GM19395 (cell line): ENCODE measurements at regions not wholly inside any gene's neighbourhood (a gene's known extent, or its start where the extent isn't known, plus 50 kb on each side); places are given as distances from the start of the nearest gene placed in this dataset.
"Not testable (repeated sequence)": the region's sequence is repeated elsewhere in the genome, so short reads cannot be mapped to it uniquely, and the experiment has no call there.

Source experiments
- ATAC-seq: cut with Tn5 transposase; IDR thresholded peaks from one replicate; pipeline ENCODE4 v1.9.1; 2021; ENCODE audit warnings: mild to moderate bottlenecking, moderate library complexity; ENCODE audit not compliant: unreplicated experiment

DNA sequence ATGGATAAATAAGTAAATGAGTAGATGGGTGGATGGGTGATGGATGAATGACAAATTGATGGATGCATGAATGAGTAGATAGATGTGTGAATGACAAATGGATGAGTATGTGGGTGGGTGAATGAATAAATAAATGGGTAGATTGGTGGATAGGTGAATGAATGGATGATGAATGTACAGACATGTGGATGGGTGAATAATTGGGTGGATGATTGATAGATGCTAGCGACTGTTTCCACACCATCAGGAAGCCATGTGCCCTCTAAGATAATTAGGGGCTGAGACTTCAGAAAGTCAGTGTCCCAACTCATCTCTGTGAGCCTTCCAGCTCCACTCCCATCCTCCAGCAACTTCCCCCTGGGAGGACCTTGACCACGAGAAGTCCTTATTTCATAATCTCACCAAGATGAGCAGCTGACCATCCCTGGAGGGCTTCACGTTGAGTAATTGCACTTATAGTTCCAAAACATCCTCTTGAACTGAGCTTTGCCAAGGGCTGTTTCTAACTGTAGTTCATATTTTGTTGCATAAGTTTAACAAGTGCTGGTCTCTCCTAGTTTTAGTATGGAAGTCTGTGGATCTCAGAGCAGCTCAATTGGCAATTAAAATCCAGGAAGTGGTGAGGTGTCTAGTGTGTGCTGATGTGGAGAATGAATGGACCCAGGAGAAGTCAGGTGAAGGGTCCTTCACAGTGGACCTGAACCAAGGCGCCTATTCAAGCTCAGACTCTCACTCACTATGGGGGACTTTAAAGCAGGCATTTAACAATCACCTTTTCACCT lies 295.7 kb downstream of the ADGRD1 start:
- ATAC-seq = no peak

- ATAC-seq = no peak
These were observed 296.6 kb downstream of the ADGRD1 start for GRCh38 chr12:131250028-131250950.

DNA sequence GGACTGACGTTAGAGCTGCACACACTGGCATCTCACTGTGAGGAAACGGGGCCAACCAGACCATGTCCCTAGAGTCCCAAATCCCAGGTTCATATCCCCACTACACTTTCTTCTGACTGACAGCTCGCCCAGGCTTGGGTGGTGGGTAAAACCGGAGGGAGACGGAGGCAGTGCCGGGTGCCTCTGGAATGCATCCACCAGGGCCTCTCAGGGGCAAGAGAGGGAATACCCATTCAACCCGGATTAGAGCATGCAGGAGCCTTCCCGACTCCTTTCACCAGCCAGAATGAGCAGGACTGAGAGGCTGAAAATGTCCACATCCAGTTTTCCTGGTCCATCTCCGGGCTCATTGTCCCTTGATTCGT lies 297.2 kb downstream of the ADGRD1 start:
- no peak for ATAC-seq

GRCh38 chr12:131251336-131252101 lies 297.8 kb downstream of the ADGRD1 start:
- no peak for ATAC-seq

DNA sequence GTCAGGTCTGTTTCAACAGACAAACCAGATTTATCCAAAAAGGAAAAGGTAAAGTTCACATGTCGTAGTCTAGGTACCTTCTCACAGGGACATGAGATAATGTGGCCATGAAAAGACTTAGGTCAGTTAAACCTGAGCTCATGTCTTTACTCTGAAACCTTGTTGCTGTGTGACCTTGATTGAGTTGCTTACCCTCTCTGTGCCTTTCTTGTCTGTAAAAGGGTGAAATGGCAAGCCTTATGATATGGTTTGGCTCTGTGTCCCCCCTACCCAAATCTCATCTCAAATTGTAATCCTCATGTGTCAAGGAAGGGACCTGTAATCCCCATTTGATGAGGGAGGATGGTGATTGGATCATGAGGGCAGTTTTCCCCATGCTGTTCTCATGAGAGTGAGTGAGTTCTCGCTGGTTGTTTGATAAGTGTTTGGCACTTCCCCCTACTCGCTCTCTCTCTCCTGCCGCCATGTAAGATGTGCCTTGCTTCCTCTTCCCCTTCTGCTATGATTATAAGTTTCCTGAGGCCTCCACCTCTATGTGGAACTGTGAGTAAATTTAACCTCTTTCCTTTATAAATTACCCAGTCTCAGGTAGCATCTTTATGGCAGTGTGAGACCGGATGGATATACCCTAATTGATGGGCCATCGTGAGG lies 299.8 kb downstream of the ADGRD1 start:
- no peak for ATAC-seq

GRCh38 chr12:131254374-131254773 lies 300.7 kb downstream of the ADGRD1 start:
- ATAC-seq = no peak

DNA sequence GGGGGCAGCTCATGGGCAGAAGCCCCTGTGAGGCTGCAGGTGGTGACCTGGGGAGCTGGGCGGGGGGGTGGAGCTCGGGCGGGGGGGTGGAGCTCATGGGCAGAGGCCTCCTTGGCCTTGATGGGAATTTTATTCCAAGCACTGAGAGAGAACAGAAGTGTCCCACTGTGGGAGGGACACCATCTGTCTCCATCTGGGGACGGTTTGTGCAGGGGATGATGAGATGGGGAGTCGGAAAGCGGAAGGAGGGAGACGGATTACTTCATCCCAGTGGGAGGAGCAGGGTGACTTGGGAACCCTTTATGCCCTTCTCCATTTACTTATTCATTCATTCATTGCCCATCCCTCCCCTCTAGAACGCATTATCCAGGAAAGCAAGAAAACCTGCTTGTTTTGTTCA lies 304.7 kb downstream of the ADGRD1 start:
- no peak for ATAC-seq

- ATAC-seq = no peak
These were observed 306.7 kb downstream of the ADGRD1 start for GRCh38 chr12:131260251-131260905.

DNA sequence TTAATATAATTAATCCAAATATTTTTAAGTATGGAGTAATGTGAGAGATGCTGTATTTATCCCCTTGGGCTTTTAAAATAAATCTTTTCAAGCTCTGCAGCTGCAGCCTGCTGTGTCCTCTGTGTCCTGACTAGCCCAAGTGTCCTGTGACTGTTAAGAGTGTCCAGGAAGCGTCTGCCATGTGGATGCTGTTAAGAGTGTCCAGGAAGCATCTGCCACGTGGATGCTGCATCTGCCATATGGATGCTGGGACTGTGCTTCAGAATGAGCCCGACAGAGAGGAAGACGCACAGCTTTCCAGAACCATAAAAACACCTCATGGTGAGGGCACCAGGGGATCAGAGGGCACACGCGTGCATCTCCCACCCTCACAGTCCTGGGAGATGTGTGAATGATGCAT lies 307.2 kb downstream of the ADGRD1 start:
- ATAC-seq = no peak

DNA sequence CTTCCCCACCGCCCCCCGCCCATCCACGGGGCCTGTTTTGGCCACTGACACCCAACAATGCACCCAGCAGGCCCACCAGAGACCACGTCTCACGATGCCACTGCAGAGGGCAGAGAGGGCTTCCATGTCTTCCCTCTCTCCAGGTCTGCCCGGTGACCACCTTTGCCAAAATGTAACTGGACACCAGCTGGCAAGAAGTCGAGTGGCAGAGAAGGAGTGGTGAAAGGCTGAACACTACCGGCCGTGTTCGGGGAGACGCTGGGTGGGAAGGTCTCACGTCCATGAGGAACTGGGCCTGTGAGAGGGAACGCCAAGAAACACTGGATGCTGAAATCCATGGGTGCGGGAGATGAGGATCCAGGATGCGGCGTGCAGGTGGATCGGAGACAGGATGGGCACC lies 308.2 kb downstream of the ADGRD1 start:
- ATAC-seq = no peak

DNA sequence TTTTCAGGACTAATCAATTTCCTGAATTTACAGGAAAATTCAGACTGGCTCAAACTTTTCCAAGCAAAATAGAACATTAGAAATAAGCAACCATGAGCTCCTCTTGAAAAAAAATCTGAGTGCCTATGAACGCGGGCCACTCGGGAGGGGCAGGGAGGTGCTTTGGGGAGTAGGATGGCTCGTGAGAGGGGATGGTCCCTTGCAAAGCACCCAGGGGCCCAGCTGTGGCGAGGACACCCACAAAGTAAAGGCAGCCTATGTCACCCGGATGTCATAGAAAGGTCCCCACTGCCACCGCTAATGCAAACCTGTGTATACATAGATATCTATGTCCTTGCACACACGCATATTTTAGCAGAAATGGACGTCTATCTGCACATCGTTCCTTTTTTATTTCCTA lies 309.9 kb downstream of the ADGRD1 start:
- no peak for ATAC-seq

- no peak for ATAC-seq
These were observed 310.9 kb downstream of the ADGRD1 start for GRCh38 chr12:131264635-131265034.

DNA sequence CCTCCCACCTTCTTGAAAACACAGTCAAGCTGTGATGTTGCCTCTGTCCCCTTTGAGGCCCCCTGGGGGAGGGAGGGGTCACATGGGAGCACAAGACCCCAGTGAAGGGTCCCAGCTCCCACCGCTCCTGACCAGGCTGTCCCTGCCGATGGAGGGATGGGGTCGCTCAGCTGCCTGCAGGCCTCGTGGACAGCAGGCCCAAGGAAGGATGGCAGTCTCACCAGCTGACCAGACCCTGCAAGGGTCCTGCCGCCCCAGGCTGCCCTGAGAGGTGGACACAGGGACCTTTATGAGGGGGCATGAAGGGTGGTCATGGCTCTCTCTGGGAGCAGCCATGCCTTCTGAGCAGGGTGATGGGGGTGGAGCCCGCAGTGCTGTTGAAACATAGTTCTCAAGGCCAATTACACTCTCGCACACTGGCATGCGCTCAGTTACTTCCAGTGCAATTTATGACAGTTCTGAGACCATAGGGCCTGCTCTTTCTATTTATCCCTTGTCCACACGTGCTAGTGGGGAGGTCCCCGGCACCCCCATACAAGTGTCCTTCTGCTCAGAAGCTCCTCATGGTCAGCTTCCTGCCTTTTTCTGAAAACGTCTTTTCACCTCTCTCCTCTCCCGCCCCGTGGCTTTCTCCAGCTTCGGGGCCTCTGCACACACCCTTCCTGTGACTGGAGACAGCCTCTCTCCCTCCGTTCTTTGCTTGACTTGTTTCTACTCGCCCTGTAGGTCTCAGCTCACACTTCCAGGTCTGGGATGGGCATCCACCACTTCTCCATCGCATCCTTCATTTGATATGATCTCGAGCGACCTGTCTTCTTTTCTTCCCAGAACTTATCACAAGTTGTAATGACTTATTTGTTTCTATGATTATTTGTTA lies 313.1 kb downstream of the ADGRD1 start:
- no peak for ATAC-seq

GRCh38 chr12:131267576-131267975 lies 313.9 kb downstream of the ADGRD1 start:
- no peak for ATAC-seq

GRCh38 chr12:131268123-131268522 lies 314.4 kb downstream of the ADGRD1 start:
- not testable (repeated sequence) for ATAC-seq

DNA sequence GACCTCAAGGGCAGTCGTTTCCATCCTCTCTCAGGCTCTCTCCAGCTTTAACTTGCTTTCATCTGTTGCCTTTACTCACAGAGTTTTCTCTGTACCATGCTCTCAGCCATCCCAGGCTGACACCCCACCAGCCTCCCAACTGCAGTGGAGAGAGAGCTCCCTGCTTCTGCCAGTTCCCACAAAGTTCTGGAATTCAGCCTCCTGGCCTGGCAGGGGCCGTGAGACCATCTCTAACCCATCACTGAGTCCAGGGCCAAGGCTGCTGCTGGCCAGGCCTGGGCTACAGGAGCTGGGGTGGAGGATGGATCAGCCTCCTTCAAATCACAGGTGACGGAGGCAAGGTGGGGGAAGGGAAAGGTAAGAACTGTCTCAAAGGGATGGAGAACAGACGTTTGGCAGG lies 314.9 kb downstream of the ADGRD1 start:
- ATAC-seq = not testable (repeated sequence)

GRCh38 chr12:131269551-131269950 lies 315.8 kb downstream of the ADGRD1 start:
- ATAC-seq = no peak

DNA sequence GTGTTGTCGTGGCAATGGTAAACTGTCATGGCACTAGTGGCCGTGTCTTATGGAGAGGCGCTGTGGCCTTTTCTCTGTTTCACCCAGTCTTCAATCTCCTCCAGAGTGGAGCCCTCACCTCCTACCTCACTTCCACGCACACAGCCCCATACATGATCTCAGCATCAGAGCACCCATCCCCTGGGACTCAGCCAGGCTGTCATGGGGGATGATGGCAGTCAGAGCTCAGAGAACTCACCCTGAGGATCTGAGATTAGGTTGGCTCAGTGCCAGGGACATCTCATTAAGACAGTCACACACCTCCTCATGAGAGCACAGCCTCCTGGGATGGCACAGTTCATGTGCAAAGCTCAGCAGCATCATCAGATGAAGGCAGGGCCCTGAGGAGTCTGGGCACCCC lies 316.3 kb downstream of the ADGRD1 start:
- ATAC-seq = not testable (repeated sequence)

DNA sequence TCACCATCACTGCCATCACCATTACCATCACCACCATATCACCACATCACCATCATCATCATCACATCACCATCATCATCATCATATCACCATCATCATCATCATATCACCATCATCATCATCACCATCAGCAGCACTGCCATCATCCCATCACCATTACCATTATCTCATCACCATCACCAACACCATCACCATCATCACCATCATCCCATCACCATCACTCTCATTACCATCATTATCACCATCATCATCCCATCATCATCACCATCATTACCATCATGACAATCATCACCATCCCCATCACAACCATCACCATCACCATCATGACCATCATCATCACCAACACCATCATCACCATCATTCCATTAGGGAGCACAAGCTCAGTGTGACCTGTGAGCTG lies 318.0 kb downstream of the ADGRD1 start:
- no peak for ATAC-seq
